Neural crest cell (in vitro differentiated cells): ENCODE measurements at regions not wholly inside any gene's neighbourhood (a gene's known extent, or its start where the extent isn't known, plus 50 kb on each side); places are given as distances from the start of the nearest gene placed in this dataset.

ENCODE experiments used
- DNase-seq: peaks from one replicate; pipeline ENCODE4 v3.0.0; 2021; ENCODE audit warnings: low read depth, mixed read lengths, low spot score
- H3K27ac Mint-ChIP-seq: one replicate; pipeline ENCODE4 v1.8.0; 2021; ENCODE audit warnings: mild to moderate bottlenecking, mixed read lengths; ENCODE audit not compliant: unreplicated experiment
- H3K27me3 Mint-ChIP-seq: 2 replicates; pipeline ENCODE4 v1.8.0; 2021; ENCODE audit warnings: low read depth, mild to moderate bottlenecking, mixed read lengths
- H3K36me3 Mint-ChIP-seq: 2 replicates; pipeline ENCODE4 v1.8.0; 2021; ENCODE audit warnings: low read depth, mild to moderate bottlenecking, mixed read lengths
- H3K4me1 Mint-ChIP-seq: 2 replicates; pipeline ENCODE4 v1.8.0; 2021; ENCODE audit warnings: mixed read lengths
- H3K4me3 Mint-ChIP-seq: one replicate; pipeline ENCODE4 v1.8.0; 2021; ENCODE audit warnings: mild to moderate bottlenecking, mixed read lengths
- H3K9me3 Mint-ChIP-seq: 2 replicates; pipeline ENCODE4 v1.8.0; 2021; ENCODE audit warnings: mixed read lengths
- CTCF ChIP-seq: fragments of 200-600 bp; sonication (generic); conservative IDR thresholded peaks from 2 replicates; pipeline ENCODE4 v1.5.0; 2021; ENCODE audit warnings: antibody characterized with exemption, mild to moderate bottlenecking

GRCh38 chr13:64755961-64756360, 2474.2 kb downstream of the PCDH9 start:
- H3K4me3 Mint-ChIP-seq = no peak overlapping the region
- no peak for TF ChIP-seq CTCF
- H3K36me3 Mint-ChIP-seq = no peaks in the 10 kb centered on the region

GRCh38 chr13:64753233-64754000, 2476.7 kb downstream of the PCDH9 start:
- no peaks in the 10 kb centered on the region for H3K36me3 Mint-ChIP-seq
- H3K4me3 Mint-ChIP-seq = no peak overlapping the region
- H3K4me1 Mint-ChIP-seq = peaks cover 3% of the 10 kb centered on the region
- DNase-seq = no peak
- no peak overlapping the region for H3K27ac Mint-ChIP-seq
- TF ChIP-seq CTCF = no peak
- H3K9me3 Mint-ChIP-seq = peaks cover 5% of the 10 kb centered on the region
- no peaks in the 10 kb centered on the region for H3K27me3 Mint-ChIP-seq

More at GRCh38 chr13:64755961-64756360, 2474.2 kb downstream of the PCDH9 start:
- DNase-seq = no peak
- Mint-ChIP-seq H3K9me3 (peaks cover 5% of the 10 kb centered on the region), H3K4me1 (peaks cover 6% of the 10 kb centered on the region), H3K27ac (no peak overlapping the region), H3K27me3 (no peaks in the 10 kb centered on the region)

GRCh38 chr13:64749301-64749700, 2480.8 kb downstream of the PCDH9 start:
- H3K27me3 Mint-ChIP-seq = no peaks in the 10 kb centered on the region
- no peaks in the 10 kb centered on the region for H3K36me3 Mint-ChIP-seq
- no peak overlapping the region for H3K27ac Mint-ChIP-seq
- H3K9me3 Mint-ChIP-seq = no peaks in the 10 kb centered on the region
- no peaks in the 10 kb centered on the region for H3K4me1 Mint-ChIP-seq
- no peak for DNase-seq
- no peak overlapping the region for H3K4me3 Mint-ChIP-seq
- no peak for TF ChIP-seq CTCF

GRCh38 chr13:64746845-64747244, 2483.3 kb downstream of the PCDH9 start:
- no peak for DNase-seq
- Mint-ChIP-seq H3K4me1 (no peaks in the 10 kb centered on the region), H3K27me3 (no peaks in the 10 kb centered on the region), H3K9me3 (no peaks in the 10 kb centered on the region), H3K27ac (no peak overlapping the region), H3K4me3 (no peak overlapping the region), H3K36me3 (peaks cover 3% of the 10 kb centered on the region)
- TF ChIP-seq CTCF = no peak

- Mint-ChIP-seq H3K4me1 (no peaks in the 10 kb centered on the region), H3K36me3 (peaks cover 3% of the 10 kb centered on the region), H3K4me3 (no peak overlapping the region), H3K27ac (no peak overlapping the region), H3K27me3 (no peaks in the 10 kb centered on the region), H3K9me3 (peaks cover 20% of the 10 kb centered on the region)
- TF ChIP-seq CTCF = no peak
- no peak for DNase-seq
Observed at GRCh38 chr13:64740493-64740892, 2489.6 kb downstream of the PCDH9 start.
